ENCODE measurements at regions not wholly inside any gene's neighbourhood (a gene's known extent, or its start where the extent isn't known, plus 50 kb on each side); places are given as distances from the start of the nearest gene placed in this dataset.
"Not testable (repeated sequence)": the region's sequence is repeated elsewhere in the genome, so short reads cannot be mapped to it uniquely, and the experiment has no call there.

DNA sequence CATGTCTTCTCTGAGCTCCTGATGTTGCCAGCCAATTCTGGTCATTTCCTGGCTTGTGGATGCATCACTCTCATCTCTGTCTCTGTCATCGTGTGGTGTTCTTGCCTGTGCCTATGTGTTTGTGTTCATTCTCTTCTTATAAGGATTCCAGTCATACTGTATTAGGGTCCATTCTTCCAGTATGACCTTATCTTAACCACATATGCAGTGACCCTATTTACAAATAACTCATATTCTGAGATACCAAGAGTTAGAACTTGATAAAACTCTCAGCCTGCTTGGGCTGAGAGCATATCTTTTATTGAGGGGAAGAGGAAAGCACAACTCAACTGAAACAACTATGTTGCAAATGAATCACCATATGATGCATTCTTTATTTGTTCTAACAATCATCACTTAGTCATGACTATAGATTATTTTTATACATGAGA, 189.0 kb upstream of the ANXA10 start:
- DNase-seq (ENCODE audit: low read depth), result peak; percentile 3

DNA sequence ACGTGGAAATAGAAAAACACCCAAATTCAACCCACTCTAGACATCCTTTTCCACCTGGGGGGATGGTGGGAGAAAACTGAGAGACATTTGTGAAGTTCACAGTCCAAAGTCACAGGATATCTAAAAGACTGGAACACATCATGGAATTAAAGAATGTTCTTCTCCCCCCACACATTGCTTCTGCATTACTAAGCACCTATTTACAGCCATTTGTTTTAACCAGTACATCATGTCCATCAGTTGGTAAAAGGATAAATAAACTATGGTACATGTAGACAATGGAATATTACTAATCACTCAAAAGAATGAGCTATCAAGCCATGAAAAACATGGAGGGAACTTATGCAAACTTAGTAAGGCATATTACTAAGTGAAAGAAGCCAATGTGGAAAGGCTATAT, 185.5 kb upstream of the ANXA10 start:
- no peak for DNase-seq (ENCODE audit: low read depth)
- no peak overlapping the region for H3K4me3 ChIP-seq (ENCODE audit: low read length)
- TF ChIP-seq, protein P1, sequence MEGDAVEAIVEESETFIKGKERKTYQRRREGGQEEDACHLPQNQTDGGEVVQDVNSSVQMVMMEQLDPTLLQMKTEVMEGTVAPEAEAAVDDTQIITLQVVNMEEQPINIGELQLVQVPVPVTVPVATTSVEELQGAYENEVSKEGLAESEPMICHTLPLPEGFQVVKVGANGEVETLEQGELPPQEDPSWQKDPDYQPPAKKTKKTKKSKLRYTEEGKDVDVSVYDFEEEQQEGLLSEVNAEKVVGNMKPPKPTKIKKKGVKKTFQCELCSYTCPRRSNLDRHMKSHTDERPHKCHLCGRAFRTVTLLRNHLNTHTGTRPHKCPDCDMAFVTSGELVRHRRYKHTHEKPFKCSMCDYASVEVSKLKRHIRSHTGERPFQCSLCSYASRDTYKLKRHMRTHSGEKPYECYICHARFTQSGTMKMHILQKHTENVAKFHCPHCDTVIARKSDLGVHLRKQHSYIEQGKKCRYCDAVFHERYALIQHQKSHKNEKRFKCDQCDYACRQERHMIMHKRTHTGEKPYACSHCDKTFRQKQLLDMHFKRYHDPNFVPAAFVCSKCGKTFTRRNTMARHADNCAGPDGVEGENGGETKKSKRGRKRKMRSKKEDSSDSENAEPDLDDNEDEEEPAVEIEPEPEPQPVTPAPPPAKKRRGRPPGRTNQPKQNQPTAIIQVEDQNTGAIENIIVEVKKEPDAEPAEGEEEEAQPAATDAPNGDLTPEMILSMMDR (conservative IDR thresholded peaks at IDR 0.05; ENCODE audit: low read length), result no peak

More for the DNA sequence above, 189.0 kb upstream of the ANXA10 start:
- H3K4me3 ChIP-seq (ENCODE audit: low read length), result no peak overlapping the region
- TF ChIP-seq, protein P1 (conservative IDR thresholded peaks at IDR 0.05; ENCODE audit: low read length), result no peak

DNA sequence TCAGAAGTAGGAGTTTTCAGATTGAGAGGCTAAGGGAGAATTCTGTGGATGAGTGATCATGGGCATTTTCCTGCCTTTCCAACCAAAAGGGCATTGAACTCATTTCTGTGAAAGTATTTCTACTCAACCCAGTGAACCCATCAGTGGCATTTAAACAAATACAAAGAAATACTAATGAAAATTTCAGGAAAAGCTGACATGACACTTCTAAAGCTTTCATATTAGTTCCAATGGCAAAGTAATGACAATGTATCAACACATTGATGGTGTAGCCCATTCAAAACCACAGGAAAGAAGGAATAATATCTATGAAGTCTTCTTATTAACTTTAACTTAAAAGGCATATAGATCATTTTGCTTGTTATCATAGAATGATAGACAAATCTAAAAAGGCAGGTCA, 183.5 kb upstream of the ANXA10 start:
- no peak for DNase-seq (ENCODE audit: low read depth)
- TF ChIP-seq, protein P1 (conservative IDR thresholded peaks at IDR 0.05; ENCODE audit: low read length), result no peak
- H3K4me3 ChIP-seq (ENCODE audit: low read length), result no peak overlapping the region

DNA sequence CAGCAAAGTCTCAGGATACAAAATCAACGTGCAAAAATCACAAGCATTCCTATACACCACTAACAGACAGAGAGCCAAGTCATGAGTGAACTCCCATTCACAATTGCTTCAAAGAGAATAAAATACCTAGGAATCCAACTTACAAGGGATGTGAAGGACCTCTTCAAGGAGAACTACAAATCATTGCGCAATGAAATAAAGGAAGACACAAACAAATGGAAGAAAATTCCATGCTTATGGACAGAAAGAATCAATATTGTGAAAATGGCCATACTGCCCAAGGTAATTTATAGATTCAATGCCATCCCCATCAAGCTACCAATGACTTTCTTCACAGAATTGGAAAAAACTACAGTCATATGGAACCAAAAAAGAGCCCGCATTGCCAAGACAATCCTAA, 179.8 kb upstream of the ANXA10 start:
- DNase-seq (ENCODE audit: low read depth); H3K4me3 ChIP-seq (ENCODE audit: low read length): not testable (repeated sequence)

DNA sequence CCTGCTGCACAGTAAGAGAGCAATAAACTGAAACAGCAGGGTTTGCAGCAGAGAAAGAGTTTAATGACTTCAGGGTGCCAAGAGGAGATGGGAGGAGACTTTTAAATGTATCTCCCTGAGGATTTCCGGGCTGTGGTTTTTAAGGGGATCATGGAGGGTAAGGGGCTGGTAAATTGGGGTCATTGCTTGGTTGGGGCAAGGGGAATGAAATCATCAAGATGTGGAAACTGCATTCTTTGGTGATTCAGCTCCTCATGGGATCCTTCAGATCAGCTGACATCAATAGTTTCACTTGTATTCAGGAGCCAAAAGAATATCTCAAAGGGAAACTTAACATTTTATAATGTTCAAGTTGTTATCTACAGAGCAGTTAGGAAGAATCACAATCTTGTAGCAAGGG, 174.3 kb upstream of the ANXA10 start:
- no peak for DNase-seq (ENCODE audit: low read depth)
- TF ChIP-seq, protein P1 (conservative IDR thresholded peaks at IDR 0.05; ENCODE audit: low read length), result no peak
- H3K4me3 ChIP-seq (ENCODE audit: low read length), result no peak overlapping the region

DNA sequence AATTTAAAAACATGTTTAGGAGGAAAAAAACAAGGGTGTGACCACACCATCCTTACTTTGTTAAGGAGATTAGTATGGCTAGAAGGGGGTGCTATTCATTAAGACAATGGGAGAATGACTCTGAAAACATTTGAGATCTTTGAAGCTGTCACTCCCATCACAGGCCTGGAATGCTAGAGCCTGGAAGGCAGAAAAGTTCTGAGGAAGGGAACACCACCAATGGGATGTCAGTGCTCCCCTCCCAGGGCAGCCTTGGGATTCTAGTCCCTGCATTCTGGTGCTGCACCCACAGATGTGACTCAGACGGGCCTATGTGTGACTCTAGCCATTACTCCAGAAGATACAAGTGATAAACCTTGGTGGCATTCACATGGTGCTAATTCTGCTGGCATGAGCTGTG, 162.2 kb upstream of the ANXA10 start:
- TF ChIP-seq, protein P1 (conservative IDR thresholded peaks at IDR 0.05; ENCODE audit: low read length), result no peak
- DNase-seq (ENCODE audit: low read depth), result no peak
- no peak overlapping the region for H3K4me3 ChIP-seq (ENCODE audit: low read length)

DNA sequence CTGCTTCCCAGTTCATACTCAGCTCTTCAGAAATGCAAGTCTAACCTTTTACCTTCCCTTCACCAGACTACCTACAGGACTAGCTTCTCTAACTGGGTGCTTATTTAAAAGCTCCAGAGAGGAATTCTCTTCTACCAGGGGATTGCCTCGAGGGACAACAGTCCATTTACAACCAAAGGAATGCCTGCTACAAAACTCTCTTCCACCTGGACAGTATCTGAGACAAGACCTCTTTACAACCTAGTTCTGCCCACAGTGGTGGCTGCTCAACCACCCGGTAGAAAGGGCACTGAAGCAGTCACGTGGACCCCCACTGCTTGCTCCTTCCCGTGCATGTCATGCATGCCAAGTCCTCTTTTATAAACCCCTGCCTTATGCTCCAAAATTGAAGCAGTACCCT, 158.1 kb upstream of the ANXA10 start:
- TF ChIP-seq, protein P1 (conservative IDR thresholded peaks at IDR 0.05; ENCODE audit: low read length), result no peak
- H3K4me3 ChIP-seq (ENCODE audit: low read length), result no peak overlapping the region
- DNase-seq (ENCODE audit: low read depth), result no peak
